ENCODE measurements at regions not wholly inside any gene's neighbourhood (a gene's known extent, or its start where the extent isn't known, plus 50 kb on each side); places are given as distances from the start of the nearest gene placed in this dataset.
"Not testable (repeated sequence)": the region's sequence is repeated elsewhere in the genome, so short reads cannot be mapped to it uniquely, and the experiment has no call there.

GRCh38 chr13:87536499-87536898 is 134.7 kb upstream of the SLITRK5 start:
- no peak overlapping the region for H3K4me3 ChIP-seq (ENCODE audit: low read depth, low read length)
- no peak for TF ChIP-seq CTCF (IDR thresholded peaks at IDR 0.05; ENCODE audit: insufficient read depth, low read length)
- no peak for DNase-seq (ENCODE audit: low read depth)

- no peak for TF ChIP-seq CTCF (IDR thresholded peaks at IDR 0.05; ENCODE audit: insufficient read depth, low read length)
- no peak for DNase-seq (ENCODE audit: low read depth)
Observed at GRCh38 chr13:87536899-87537298, 134.3 kb upstream of the SLITRK5 start.

GRCh38 chr13:87537951-87538350 is 133.2 kb upstream of the SLITRK5 start:
- no peak for DNase-seq (ENCODE audit: low read depth)
- TF ChIP-seq CTCF (IDR thresholded peaks at IDR 0.05; ENCODE audit: insufficient read depth, low read length), result no peak
- no peak overlapping the region for H3K4me3 ChIP-seq (ENCODE audit: low read depth, low read length)

More at GRCh38 chr13:87536899-87537298, 134.3 kb upstream of the SLITRK5 start:
- H3K4me3 ChIP-seq (ENCODE audit: low read depth, low read length), result no peak overlapping the region

- TF ChIP-seq CTCF (IDR thresholded peaks at IDR 0.05; ENCODE audit: insufficient read depth, low read length), result no peak
- no peak overlapping the region for H3K4me3 ChIP-seq (ENCODE audit: low read depth, low read length)
- no peak for DNase-seq (ENCODE audit: low read depth)
Observed at GRCh38 chr13:87538366-87539052, 132.7 kb upstream of the SLITRK5 start.

GRCh38 chr13:87553142-87553541 is 118.0 kb upstream of the SLITRK5 start:
- H3K4me3 ChIP-seq (ENCODE audit: low read depth, low read length), result no peak overlapping the region
- TF ChIP-seq CTCF (IDR thresholded peaks at IDR 0.05; ENCODE audit: insufficient read depth, low read length), result no peak
- no peak for DNase-seq (ENCODE audit: low read depth)

- H3K4me3 ChIP-seq (ENCODE audit: low read depth, low read length), result no peak overlapping the region
- DNase-seq (ENCODE audit: low read depth), result no peak
- TF ChIP-seq CTCF (IDR thresholded peaks at IDR 0.05; ENCODE audit: insufficient read depth, low read length), result no peak
Observed at GRCh38 chr13:87554045-87554444, 117.1 kb upstream of the SLITRK5 start.

- no peak for DNase-seq (ENCODE audit: low read depth)
- no peak for TF ChIP-seq CTCF (IDR thresholded peaks at IDR 0.05; ENCODE audit: insufficient read depth, low read length)
- no peak overlapping the region for H3K4me3 ChIP-seq (ENCODE audit: low read depth, low read length)
Observed at GRCh38 chr13:87557788-87558187, 113.4 kb upstream of the SLITRK5 start.

GRCh38 chr13:87561580-87561979 is 109.6 kb upstream of the SLITRK5 start:
- H3K4me3 ChIP-seq (ENCODE audit: low read depth, low read length); DNase-seq (ENCODE audit: low read depth): not testable (repeated sequence)
